ENCODE measurements at regions not wholly inside any gene's neighbourhood (a gene's known extent, or its start where the extent isn't known, plus 50 kb on each side); places are given as distances from the start of the nearest gene placed in this dataset.

- TF ChIP-seq JUN (IDR thresholded peaks at IDR 0.05) (no peak), CTCF (IDR thresholded peaks at IDR 0.05) (no peak), RAD21 (conservative IDR thresholded peaks at IDR 0.05 in 1 of 2, IDR thresholded peaks at IDR 0.05 in 1 of 2) (no peak), MAFK (IDR thresholded peaks at IDR 0.05; ENCODE audit: partially characterized antibody) (no peak), ELK1 (IDR thresholded peaks at IDR 0.05; ENCODE audit: low read depth, low read length) (no peak), BCL3 (IDR thresholded peaks at IDR 0.05) (no peak), POLR2A (IDR thresholded peaks at IDR 0.05; ENCODE audit: low read length) (no peak)
- TF ChIP-seq, protein P1, sequence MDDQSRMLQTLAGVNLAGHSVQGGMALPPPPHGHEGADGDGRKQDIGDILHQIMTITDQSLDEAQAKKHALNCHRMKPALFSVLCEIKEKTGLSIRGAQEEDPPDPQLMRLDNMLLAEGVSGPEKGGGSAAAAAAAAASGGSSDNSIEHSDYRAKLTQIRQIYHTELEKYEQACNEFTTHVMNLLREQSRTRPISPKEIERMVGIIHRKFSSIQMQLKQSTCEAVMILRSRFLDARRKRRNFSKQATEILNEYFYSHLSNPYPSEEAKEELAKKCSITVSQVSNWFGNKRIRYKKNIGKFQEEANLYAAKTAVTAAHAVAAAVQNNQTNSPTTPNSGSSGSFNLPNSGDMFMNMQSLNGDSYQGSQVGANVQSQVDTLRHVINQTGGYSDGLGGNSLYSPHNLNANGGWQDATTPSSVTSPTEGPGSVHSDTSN (IDR thresholded peaks at IDR 0.05) = no peak
Measured at GRCh38 chr3:59308684-59309083, 258.9 kb upstream of the CFAP20DC start.
